Peyer's patch (tissue), 4 donors: ENCODE measurements at regions not wholly inside any gene's neighbourhood (a gene's known extent, or its start where the extent isn't known, plus 50 kb on each side); places are given as distances from the start of the nearest gene placed in this dataset.

Experiments used
- POLR2A ChIP-seq, 2 donors: fragments of 450-650 bp; IDR thresholded peaks; one replicate each; pipeline ENCODE4 v1.5.1; 2017; ENCODE audit warnings: antibody characterized with exemption in 2 of 2, mild to moderate bottlenecking in 2 of 2, moderate library complexity in 2 of 2
- TF ChIP-seq, protein P1 (sequence below), 6 experiments: fragments of 450-650 bp in 4 of 6; fragments of 200-600 bp in 2 of 6; sonication (generic) in 1 of 6; IDR thresholded peaks; one replicate each; pipeline ENCODE4 v1.5.1; 2017 to 2019; ENCODE audit warnings: antibody characterized with exemption in 6 of 6, mild to moderate bottlenecking in 3 of 6, moderate library complexity in 1 of 6

DNA sequence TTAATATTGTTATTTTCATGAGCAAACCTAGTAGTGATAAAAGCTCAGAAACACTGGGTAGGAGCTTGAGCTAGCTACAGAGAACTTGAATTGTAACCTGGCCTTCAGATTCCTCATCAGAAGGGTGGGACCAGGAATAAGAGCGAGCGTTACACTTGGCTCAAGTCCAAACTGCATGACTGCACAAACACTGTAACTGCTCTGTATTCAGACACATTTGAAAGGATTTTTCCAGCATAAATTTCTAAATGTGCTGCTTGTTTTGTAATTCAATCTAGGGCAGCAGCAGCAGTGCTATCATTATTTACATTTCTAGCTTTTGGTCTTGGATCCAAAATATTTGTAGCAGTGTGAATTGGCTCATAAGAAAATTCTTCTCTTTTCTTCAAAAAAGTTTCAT lies 133.0 kb upstream of the TMLHE start:
- TF ChIP-seq, protein P1, sequence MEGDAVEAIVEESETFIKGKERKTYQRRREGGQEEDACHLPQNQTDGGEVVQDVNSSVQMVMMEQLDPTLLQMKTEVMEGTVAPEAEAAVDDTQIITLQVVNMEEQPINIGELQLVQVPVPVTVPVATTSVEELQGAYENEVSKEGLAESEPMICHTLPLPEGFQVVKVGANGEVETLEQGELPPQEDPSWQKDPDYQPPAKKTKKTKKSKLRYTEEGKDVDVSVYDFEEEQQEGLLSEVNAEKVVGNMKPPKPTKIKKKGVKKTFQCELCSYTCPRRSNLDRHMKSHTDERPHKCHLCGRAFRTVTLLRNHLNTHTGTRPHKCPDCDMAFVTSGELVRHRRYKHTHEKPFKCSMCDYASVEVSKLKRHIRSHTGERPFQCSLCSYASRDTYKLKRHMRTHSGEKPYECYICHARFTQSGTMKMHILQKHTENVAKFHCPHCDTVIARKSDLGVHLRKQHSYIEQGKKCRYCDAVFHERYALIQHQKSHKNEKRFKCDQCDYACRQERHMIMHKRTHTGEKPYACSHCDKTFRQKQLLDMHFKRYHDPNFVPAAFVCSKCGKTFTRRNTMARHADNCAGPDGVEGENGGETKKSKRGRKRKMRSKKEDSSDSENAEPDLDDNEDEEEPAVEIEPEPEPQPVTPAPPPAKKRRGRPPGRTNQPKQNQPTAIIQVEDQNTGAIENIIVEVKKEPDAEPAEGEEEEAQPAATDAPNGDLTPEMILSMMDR (IDR thresholded peaks at IDR 0.05): no peak
- no peak for TF ChIP-seq POLR2A (IDR thresholded peaks at IDR 0.05)
